ENCODE measurements at regions not wholly inside any gene's neighbourhood (a gene's known extent, or its start where the extent isn't known, plus 50 kb on each side); places are given as distances from the start of the nearest gene placed in this dataset.

DNA sequence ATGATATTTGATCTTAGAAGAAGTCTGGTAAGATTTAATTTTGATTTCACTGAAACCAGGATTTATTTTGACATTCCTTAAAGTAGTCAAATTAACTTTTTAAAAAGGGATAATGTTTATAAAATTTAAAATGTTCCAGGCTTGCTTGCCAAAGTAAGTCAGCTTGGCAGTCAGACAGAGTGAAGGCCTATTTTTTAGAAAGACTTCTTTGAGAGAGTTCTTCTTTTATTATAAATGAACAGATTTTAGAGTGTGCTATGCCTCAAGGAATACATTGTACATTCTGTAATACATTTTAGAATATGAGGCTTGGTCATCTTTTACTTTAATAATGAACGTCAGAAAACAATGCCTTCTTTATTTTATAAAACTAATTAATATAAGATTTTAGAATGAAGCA, 138.7 kb downstream of the DISP1 start:
- intact Hi-C loops (cut with micrococcal nuclease), result no loop called here
- Histone ChIP-seq H3K4me2 (ENCODE audit: low read length) (no peak overlapping the region), H3K9me3 (ENCODE audit: control insufficient read depth in 1 of 2, insufficient read depth in 1 of 2, low read depth in 1 of 2, low read length in 2 of 2) (no peaks in the 10 kb centered on the region), H2AFZ (ENCODE audit: low read depth, low read length, poor library complexity, severe bottlenecking) (no peak overlapping the region), H3K9ac (ENCODE audit: low read length) (no peak overlapping the region), H3K27me3 (ENCODE audit: insufficient read depth, low read length) (no peaks in the 10 kb centered on the region), H3K4me1 (ENCODE audit: control insufficient read depth in 1 of 2, insufficient read depth in 2 of 2, low read length in 2 of 2) (no peaks in the 10 kb centered on the region), H3K27ac (ENCODE audit: low read depth, low read length) (no peak overlapping the region), H3K36me3 (ENCODE audit: control insufficient read depth in 1 of 2, insufficient read depth in 2 of 2, low read length in 2 of 2) (no peaks in the 10 kb centered on the region), H4K20me1 (ENCODE audit: insufficient read depth) (no peaks in the 10 kb centered on the region), H3K79me2 (ENCODE audit: insufficient read depth, low read length) (no peaks in the 10 kb centered on the region), H3K4me3 (replicated peaks in 1 of 2; ENCODE audit: low read depth in 1 of 2, low read length in 2 of 2) (no peak overlapping the region), H3K9me2 (ENCODE audit: insufficient read depth) (no peaks in the 10 kb centered on the region)
- TF ChIP-seq CEBPB (IDR thresholded peaks at IDR 0.05; ENCODE audit: low read depth) (no peak), CBX3 (IDR thresholded peaks at IDR 0.05; ENCODE audit: low read depth) (no peak), TCF7L2 (IDR thresholded peaks at IDR 0.05; ENCODE audit: borderline replicate concordance, extremely low read depth, insufficient read depth, insufficient read length) (no peak), SIN3A (IDR thresholded peaks at IDR 0.05; ENCODE audit: low read depth) (no peak), POLR2A (IDR thresholded peaks at IDR 0.05; ENCODE audit: borderline replicate concordance, extremely low read depth, insufficient read depth, insufficient read length) (no peak), SP1 (IDR thresholded peaks at IDR 0.05; ENCODE audit: low read depth) (no peak), RAD21 (IDR thresholded peaks at IDR 0.05; ENCODE audit: low read depth) (no peak), ZFX (IDR thresholded peaks at IDR 0.05) (no peak), ELF1 (IDR thresholded peaks at IDR 0.05; ENCODE audit: borderline replicate concordance, low read depth) (no peak)
- TF ChIP-seq, protein P1, sequence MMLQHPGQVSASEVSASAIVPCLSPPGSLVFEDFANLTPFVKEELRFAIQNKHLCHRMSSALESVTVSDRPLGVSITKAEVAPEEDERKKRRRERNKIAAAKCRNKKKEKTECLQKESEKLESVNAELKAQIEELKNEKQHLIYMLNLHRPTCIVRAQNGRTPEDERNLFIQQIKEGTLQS (IDR thresholded peaks at IDR 0.05), result no peak
- TF ChIP-seq, protein P2, sequence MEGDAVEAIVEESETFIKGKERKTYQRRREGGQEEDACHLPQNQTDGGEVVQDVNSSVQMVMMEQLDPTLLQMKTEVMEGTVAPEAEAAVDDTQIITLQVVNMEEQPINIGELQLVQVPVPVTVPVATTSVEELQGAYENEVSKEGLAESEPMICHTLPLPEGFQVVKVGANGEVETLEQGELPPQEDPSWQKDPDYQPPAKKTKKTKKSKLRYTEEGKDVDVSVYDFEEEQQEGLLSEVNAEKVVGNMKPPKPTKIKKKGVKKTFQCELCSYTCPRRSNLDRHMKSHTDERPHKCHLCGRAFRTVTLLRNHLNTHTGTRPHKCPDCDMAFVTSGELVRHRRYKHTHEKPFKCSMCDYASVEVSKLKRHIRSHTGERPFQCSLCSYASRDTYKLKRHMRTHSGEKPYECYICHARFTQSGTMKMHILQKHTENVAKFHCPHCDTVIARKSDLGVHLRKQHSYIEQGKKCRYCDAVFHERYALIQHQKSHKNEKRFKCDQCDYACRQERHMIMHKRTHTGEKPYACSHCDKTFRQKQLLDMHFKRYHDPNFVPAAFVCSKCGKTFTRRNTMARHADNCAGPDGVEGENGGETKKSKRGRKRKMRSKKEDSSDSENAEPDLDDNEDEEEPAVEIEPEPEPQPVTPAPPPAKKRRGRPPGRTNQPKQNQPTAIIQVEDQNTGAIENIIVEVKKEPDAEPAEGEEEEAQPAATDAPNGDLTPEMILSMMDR (IDR thresholded peaks at IDR 0.05 in 2 of 3, conservative IDR thresholded peaks at IDR 0.05 in 1 of 3; ENCODE audit: borderline replicate concordance in 1 of 3, insufficient read depth in 1 of 3, low read depth in 2 of 3, low read length in 2 of 3), result no peak
- TF ChIP-seq, protein P3, sequence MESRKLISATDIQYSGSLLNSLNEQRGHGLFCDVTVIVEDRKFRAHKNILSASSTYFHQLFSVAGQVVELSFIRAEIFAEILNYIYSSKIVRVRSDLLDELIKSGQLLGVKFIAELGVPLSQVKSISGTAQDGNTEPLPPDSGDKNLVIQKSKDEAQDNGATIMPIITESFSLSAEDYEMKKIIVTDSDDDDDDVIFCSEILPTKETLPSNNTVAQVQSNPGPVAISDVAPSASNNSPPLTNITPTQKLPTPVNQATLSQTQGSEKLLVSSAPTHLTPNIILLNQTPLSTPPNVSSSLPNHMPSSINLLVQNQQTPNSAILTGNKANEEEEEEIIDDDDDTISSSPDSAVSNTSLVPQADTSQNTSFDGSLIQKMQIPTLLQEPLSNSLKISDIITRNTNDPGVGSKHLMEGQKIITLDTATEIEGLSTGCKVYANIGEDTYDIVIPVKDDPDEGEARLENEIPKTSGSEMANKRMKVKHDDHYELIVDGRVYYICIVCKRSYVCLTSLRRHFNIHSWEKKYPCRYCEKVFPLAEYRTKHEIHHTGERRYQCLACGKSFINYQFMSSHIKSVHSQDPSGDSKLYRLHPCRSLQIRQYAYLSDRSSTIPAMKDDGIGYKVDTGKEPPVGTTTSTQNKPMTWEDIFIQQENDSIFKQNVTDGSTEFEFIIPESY (IDR thresholded peaks at IDR 0.05; ENCODE audit: extremely low read depth, insufficient replicate concordance, low read length), result no peak
- POLR2A ChIA-PET, result no interaction called here
- CTCF ChIA-PET, result no interaction called here
- no TSS peak for BruUV-seq (replicated peaks)
- DNase-seq (ENCODE audit: low read depth, low spot score) (no peak), ATAC-seq (no peak)
- RAD21 ChIA-PET (ENCODE audit: low non-redundant PET in 1 of 2, low total read pairs in 2 of 2, uncharacterized antibody in 2 of 2, unreplicated experiment in 2 of 2), result no interaction called here
